SIG-M5 treated with dmso at 0.1 percent for 504 hours (cell line): ENCODE measurements at regions not wholly inside any gene's neighbourhood (a gene's known extent, or its start where the extent isn't known, plus 50 kb on each side); places are given as distances from the start of the nearest gene placed in this dataset.

ENCODE experiments used
- DNase-seq: peaks from one replicate; lab custom pipeline; 2025; ENCODE audit not compliant: unreplicated experiment; lab: John Stamatoyannopoulos, UW

- DNase-seq = no peak
Measured at GRCh38 chr12:93042283-93042682, 113.2 kb upstream of the EEA1 start.

GRCh38 chr12:93042684-93043083 lies 113.6 kb upstream of the EEA1 start:
- DNase-seq = no peak

GRCh38 chr12:93043192-93043876 lies 114.2 kb upstream of the EEA1 start:
- DNase-seq = no peak

- no peak for DNase-seq
Measured at GRCh38 chr12:93043877-93044209, 114.7 kb upstream of the EEA1 start.

GRCh38 chr12:93047118-93047517 lies 118.0 kb upstream of the EEA1 start:
- no peak for DNase-seq

- no peak for DNase-seq
Measured at GRCh38 chr12:93048656-93049055, 119.6 kb upstream of the EEA1 start.

- DNase-seq = no peak
Measured at GRCh38 chr12:93050026-93050747, 121.1 kb upstream of the EEA1 start.

GRCh38 chr12:93050748-93051081 lies 121.6 kb upstream of the EEA1 start:
- no peak for DNase-seq

GRCh38 chr12:93054021-93054420 lies 124.9 kb upstream of the EEA1 start:
- no peak for DNase-seq

GRCh38 chr12:93055221-93055620 lies 126.1 kb upstream of the EEA1 start:
- no peak for DNase-seq

- DNase-seq = no peak
Measured at GRCh38 chr12:93056971-93057535, 128.0 kb upstream of the EEA1 start.

GRCh38 chr12:93058280-93058679 lies 129.2 kb upstream of the EEA1 start:
- no peak for DNase-seq

- no peak for DNase-seq
Measured at GRCh38 chr12:93059288-93059687, 130.2 kb upstream of the EEA1 start.

GRCh38 chr12:93059925-93060665 lies 131.0 kb upstream of the EEA1 start:
- peak; percentile 89 for DNase-seq

- DNase-seq = no peak
Measured at GRCh38 chr12:93060666-93061472, 131.8 kb upstream of the EEA1 start.

GRCh38 chr12:93061473-93062419 lies 132.7 kb upstream of the EEA1 start:
- DNase-seq = no peak

- no peak for DNase-seq
Measured at GRCh38 chr12:93065896-93066295, 136.8 kb upstream of the EEA1 start.

GRCh38 chr12:93072340-93072739 lies 143.2 kb upstream of the EEA1 start:
- no peak for DNase-seq

GRCh38 chr12:93073324-93073723 lies 144.2 kb upstream of the EEA1 start:
- no peak for DNase-seq

GRCh38 chr12:93078059-93078458 lies 149.0 kb upstream of the EEA1 start:
- no peak for DNase-seq
